Stimulated activated CD4-positive, alpha-beta T cell treated with anti-CD3 and anti-CD28 coated beads, Interleukin-2, amount 100 ng/mL, for 4 hours (primary cell): ENCODE measurements at regions not wholly inside any gene's neighbourhood (a gene's known extent, or its start where the extent isn't known, plus 50 kb on each side); places are given as distances from the start of the nearest gene placed in this dataset.
"Not testable (repeated sequence)": the region's sequence is repeated elsewhere in the genome, so short reads cannot be mapped to it uniquely, and the experiment has no call there.

Experiments used
- DNase-seq: peaks from one replicate; pipeline ENCODE4 v3.0.0-alpha.2; 2020; ENCODE audit warnings: low read depth

DNA sequence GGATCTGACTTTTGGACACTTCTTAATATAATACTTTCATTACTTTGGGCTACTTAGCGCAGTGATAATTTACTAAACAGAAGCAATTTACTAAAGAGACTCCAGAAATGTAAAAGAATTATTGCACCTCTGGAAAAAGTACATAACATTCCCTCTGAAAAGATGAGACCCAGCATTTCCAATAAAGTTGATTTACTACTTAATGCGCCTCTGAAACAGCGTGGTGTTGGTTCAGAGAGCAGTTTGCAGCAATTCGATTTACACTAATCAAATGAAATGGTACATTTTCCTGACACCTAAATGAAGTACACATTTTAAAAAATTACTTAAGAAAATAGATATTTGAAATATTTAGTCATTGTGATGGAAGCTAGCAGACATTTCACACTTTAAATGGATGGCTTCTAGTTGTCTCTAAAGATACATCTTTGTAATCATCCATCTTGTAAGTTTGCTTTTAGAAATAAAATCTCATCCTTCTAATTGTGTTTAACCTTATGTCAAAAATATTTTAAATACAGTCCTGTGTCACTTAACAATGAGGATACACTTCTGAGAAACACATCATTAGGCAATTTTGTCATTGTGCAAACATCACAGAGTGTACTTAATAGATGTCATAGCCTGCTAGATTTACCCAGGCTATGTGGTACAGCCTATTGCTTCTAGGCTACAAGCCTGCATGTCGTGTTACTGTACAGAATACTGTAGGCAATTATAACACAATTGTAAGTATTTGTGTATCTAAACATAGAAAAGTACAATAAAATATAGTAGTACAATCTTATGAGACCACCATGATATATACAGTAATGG, 284.6 kb upstream of the UBE2E3 start:
- DNase-seq: no peak

DNA sequence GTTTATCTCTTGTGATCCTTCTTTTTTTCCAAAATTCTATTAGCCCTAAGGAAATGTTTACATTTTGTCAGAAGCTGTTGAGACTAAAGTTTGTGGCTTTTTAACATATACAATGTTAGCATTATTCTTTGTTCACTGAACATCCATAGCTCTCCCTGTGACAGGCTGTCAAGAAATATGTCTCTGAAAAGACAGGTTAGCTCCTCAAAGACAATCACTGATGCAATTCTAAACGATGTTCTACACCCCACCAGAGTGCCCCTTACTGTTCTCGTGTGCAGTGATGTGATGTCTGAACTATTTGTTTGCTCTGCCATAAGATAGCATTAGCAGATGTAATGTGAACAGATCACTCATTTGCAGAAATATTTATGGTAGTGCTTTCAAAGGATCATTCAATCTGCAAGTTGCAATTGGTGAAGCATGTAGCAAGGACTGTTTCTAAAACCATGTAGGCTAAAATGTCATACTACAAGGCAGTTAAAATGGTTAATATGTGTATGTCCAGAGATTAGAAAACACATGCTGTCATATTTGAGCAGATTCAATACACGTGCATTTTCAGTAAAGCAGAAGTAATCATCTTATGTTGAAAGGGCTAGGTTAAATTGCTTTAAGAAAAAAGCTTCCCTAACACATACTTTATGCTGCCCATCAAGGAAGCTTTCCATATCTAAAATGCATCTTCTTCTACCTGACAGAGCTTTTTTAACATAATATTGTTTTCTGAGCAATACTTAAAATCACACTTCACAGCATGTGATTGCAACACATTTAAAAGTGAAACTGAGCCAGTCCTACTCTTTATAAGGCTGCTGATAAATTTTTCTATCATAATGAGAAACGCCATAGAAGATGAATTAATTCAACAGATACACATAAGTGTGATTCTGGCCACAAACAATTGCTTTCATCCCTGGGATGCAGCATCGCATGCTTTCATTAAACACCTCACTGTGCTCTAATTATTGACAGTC, 285.7 kb upstream of the UBE2E3 start:
- DNase-seq: no peak

DNA sequence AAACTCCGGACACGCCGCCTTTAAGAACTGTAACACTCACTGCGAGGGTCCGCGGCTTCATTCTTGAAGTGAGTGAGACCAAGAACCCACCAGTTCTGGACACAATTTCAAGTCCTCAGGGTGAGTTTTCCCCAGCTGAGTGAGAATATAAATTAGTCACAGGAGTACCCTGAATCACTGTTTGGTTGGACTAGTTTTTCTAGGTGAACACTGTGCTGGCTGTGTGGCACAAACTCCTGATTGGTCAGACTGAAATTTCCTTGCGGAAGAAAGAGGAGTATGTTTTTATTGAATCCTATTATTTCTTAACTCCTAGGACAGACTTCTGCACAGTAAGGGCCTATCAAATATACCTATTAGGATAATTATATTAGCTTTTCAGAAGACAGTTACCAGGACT, 288.1 kb upstream of the UBE2E3 start:
- DNase-seq: no peak

DNA sequence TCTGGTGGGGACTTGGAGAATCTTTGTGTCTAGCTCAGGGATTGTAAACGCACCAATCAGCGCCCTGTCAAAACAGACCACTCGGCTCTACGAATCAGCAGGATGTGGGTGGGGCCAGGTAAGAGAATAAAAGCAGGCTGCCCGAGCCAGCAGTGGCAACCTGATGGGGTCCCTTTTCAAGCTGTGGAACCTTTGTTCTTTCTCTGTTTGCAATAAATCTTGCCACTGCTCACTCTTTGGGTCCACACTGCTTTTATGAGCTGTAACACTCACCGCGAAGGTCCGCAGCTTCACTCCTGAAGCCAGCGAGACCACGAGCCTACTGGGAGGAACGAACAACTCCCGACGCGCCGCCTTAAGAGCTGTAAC, 288.6 kb upstream of the UBE2E3 start:
- not testable (repeated sequence) for DNase-seq

DNA sequence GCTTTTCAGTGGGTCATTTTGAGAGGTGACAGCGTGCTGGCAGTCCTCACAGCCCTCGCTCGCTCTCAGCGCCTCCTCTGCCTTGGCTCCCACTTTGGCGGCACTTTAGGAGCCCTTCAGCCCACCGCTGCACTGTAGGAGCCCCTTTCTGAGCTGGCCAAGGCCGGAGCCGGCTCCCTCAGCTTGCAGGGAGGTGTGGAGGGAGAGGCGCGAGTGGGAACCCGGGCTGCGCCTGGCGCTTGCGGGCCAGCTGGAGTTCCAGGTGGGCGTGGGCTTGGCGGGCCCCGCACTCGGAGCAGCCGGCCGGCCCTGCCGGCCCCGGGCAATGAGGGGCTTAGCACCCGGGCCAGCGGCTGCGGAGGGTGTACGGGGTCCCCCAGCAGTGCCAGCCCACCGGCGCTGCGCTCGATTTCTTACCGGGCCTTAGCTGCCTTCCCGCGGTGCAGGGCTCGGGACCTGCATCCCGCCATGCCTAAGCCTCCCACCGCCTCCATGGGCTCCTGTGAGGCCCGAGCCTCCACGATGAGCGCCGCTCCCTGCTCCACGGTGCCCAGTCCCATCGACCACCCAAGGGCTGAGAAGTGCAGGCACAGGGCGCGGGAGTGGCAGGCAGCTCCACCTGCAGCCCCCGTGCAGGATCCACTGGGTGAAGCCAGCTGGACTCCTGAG, 289.1 kb upstream of the UBE2E3 start:
- not testable (repeated sequence) for DNase-seq

DNA sequence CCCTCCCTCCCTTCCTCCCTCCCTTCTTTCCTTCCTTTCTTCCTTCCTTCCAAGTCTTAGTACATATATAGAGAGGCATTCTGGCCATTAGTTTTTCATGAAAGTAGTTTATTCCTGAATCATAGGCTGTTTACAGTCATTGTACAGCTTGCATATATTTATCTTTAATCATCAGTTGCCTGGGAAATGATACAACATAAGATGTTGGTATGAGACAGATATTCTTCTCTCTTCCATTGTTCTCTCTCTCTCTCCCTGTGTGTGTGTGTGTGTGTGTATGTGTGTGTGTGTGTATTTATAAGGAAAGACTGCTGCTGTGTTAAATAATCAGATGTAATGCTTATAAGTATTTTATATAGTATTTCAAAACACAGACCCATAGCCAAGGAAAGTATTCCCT, 289.8 kb upstream of the UBE2E3 start:
- DNase-seq: no peak

DNA sequence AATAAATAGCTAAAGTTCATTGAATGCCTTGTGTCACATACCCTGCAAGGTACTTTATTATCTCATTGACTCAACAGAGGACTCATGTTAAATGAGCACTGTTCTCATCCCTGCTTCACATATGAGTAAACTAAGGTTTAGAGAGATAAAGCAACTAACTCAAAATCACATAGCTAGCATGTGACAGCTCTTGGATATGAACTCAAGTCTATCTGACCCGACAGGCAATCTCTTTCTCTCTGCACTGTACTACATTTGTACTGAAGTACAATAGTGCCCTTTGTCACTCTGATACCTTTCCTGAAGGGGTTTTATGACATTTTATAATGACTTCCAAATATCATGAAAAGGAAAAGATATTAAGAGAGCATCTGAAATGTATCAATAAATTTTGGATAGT, 297.5 kb upstream of the UBE2E3 start:
- no peak for DNase-seq

DNA sequence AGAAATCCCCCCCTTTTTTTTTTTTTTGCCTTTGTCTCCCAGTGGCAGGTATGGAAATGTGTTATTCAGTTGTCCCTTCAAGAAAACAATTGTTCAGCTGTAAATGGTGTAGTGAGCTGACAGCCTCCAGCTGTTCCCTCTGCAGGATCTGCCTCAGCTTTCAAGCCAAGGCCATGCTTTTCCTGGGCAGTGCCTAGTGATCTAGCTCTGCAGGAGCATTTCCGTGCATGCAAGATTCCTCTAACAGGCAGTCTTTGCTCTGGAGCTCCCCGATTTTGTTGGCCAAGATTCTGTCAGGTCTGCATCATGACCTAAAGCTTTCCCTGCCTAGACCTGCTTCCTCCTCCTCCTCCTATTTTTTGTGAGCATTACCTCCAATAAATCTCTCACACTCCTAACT, 300.7 kb upstream of the UBE2E3 start:
- DNase-seq: no peak

DNA sequence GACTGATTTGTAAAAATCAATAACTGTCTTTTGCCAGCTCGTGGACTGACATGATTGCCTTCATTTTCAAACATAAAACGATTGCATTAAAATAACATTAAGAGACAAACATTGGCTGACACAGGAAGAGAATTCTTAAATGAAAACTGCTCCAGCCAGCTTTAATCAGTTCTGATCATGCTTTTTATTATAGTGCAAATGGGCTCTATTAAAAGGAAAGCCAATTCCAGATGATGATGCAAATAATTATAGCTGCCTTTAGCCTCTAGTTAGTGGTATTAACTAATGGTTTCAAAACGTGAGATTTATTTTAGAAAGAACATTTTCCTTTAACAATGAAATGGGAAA, 301.8 kb upstream of the UBE2E3 start:
- no peak for DNase-seq

DNA sequence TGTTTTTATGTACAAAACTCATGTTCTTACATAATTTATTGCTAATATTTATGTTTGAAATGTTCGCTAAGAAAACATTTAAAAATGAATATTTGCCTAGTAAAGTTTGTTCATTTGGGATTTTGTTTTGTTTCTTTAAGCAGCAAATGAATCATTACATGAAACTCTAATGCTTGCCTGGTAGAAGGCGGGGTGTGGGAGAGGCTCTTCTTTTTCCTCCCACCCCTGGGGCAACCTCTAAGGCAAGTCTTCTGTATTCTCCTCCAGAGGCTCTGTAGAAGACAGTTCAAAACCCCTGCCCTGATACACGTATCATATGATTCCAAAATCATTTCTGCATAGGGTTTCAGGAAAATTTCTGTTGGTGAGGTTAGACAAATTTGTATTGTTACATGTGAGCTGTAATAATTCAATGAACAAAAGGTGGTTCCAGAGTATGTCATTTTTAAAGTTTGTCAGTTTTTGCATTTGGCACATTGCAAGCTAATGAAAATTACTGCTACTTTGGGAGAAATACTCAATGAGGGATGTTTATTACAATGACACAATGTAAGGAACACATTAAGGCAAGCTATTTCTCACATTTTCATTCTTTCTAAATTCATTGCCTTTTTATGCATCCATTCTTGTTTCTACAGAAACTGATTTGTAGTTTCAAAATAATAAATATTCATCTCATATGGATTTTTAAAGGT, 302.3 kb upstream of the UBE2E3 start:
- no peak for DNase-seq

DNA sequence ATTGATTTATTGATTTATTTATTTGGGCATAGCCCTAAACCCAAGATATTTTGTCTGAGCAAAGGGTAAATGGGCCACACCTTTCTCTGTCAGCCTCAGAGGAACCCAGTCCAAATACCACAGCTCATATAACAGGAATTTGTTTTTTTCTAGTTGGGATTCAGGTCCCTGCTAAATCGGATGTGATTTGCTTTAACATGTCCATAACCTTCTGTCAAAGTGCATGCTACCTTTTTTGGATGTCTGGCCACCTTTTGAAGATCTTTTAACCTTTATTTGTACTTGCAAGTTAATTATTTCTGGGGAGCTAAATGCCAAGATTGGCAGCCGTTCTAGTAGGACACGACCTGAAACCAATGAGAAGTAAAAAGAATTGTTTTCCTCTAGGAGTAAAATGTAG, 303.2 kb upstream of the UBE2E3 start:
- DNase-seq: no peak

DNA sequence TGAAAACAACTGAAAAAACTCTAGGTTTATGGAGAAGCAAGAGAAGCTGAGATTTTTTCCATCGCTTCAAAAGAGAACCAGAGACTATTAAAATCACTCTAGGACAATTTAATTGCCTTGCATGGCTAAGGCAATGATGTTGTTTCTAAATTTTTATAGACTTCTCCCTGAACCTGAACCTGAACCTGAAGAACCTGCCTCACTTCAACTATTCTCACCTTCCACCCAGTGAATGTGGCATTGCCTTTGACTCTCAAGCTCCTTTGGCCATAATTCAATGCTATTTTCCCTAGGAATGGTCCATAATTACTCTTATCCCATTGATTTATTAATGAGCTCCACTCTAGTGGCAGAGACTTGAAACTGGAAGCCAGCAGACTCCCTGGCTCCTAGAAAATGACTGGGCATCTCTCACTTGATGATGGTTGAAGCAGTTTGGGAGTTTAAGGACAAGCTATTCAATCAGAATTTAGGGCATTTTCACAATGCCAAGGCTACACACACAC, 303.8 kb upstream of the UBE2E3 start:
- DNase-seq: no peak

DNA sequence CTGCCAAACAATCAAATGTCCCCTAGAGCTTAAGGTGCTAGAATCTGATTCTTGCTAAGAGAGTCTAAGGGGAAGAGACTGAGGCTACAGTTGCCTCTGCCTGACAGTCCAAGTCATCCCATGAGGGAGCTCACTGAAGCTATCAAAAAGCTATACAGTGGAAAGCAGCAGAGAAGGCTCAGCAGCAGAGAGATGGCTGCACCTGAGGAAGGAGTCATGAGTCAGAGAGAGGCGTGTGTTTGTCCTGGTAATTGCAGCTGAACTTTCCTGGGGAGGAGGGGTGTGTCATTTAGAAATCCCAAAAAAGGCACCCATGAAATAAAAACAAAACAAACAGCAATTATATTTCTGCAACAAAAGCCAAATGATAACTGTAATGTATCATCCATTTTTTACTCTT, 305.2 kb upstream of the UBE2E3 start:
- no peak for DNase-seq

DNA sequence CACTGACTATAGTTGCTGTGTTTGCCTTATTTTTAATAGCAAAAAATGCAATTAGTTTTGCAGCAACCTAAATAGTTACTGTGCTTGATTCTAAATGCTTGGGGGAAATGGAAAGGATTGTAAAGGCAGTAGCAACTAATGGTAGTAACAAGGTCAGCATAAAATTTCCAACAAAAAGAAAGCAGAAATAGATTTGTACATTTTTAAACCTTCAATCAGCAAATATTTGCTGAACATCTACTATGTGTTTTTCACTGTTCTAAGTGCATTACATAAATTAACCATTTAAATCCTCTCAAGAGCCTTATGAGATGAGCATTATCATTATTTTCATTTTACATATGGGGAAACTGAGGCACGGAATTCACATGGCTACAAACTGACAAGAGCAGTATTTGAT, 308.0 kb upstream of the UBE2E3 start:
- no peak for DNase-seq

DNA sequence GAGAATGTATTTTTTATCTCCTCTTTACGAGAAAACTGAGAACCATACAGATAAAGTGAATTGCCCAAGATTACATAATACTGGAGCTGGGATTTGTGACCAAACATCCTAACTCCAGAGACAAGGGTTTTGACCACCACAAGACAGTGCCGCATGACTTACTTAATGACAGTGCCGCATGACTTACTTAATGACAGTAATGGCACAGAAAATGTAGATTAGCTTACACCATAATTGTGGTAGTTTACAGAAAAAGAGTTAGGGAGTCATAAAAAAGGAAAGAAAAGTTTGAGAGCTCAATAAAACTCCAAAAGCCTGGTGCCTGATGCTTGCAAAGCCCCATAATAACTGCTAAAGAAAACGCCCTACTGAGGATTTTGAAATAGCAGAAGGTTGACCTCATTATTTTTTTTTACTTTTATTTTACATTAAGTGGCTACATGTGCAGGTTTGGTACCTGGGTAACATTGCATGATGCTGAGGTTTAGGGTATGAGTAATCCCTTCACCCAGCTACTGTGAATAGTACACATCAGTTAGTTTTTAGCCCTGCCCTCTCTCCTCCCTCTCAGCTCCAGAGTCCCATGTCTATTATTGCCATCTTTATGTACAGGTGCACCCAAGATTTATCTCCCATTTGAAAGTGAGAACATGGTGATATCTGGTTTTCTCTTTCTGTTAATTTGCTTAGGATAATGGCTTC, 310.0 kb upstream of the UBE2E3 start:
- DNase-seq: no peak

DNA sequence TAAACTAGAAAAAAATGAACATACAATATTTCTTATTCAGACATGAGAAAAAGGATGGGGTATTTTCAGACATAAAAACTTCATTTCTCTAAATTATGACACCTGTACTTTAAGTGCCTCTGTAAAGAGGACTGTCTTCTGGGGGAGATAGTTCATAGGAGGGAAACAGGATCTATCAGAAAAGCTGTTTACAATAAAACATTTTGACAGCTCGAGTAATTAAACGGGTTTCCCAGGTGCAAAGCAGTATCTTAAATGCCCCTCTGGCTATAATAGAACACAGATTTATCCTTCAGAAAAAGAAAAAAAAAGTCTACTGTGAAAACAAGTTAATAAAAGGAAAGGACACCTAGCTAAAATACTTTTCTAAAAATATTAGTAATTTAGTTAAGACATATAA, 311.4 kb upstream of the UBE2E3 start:
- DNase-seq: no peak

DNA sequence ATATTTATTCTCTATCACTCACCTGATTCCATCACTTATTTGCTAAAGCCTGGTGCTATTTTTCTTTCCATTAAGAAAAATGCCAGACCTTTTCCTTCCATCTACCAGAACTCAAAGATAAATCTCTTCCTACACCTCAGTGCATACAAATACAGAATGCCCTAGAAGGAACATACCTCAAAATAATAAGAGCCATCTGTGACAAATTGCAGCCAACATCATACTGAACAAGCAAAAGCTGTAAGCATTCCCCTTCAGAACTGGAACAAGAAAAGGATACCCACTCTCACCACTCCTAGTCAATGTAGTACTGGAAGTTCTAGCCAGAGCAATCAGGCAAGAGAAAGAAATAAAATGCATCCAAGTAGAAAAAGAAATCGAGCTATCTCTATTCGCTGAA, 315.9 kb upstream of the UBE2E3 start:
- no peak for DNase-seq

DNA sequence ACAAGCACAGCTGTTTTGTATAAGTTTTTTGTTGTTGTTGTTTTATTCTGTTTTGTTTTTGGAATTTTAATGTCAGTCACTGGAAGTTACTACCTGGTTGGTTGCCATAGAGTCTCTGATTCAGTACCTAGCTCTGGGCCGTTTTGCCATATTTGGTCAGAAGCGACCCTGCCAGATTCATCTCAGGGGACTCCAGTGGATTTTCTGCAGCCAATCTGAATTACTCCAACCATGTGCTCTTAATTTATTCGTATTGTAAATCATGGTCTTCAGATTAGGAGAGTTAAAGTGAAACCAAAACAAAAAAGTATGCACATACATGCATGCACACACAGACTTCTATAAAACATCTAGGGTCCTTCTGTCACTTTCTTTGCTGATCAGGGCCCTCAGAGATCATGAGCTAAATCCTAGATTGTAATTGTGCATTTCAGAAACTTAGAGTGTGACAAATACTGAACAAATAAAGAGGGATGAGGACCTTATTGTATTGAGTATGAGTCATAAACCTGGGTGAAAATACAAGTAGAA, 317.4 kb upstream of the UBE2E3 start:
- no peak for DNase-seq

DNA sequence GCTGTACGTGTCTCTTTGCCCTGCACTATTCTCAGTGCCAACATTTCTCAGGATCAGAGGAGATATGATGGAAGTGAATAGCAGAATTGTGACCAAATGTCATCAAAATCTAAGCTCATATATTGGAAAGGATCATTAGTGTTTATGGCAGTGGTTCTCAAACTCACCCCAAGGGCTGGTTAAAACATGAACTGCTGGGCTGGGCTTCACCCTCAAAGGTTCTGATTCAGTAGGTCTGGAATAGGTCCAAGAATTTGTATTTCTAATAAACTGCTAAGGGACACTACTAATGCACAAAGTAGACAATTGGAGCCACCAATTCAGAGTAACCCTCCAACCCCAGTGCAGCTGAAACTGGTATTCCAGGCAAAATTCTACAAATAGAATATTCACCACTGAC, 317.9 kb upstream of the UBE2E3 start:
- DNase-seq: no peak

DNA sequence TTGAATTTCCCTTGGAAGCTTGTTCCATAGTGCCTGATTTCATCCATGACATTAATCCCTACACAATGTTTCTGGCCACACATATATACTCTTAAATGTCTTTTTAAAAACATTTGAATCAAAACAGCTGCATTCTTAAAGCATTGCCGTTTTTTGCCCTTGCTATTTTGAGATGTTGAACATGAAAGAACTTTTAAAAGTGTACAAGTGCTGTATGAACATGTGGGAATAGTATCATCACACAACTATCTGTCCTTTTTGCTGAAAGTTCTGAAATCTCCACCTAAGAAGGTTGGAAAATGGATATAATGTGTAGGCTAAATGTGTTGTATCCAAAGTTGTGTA, 318.7 kb upstream of the UBE2E3 start:
- no peak for DNase-seq
